GM23248 (cell line): ENCODE measurements at regions not wholly inside any gene's neighbourhood (a gene's known extent, or its start where the extent isn't known, plus 50 kb on each side); places are given as distances from the start of the nearest gene placed in this dataset.

Experiments used
- DNase-seq: peaks from one replicate; pipeline ENCODE4 v3.0.0-alpha.2; 2015
- H2AFZ ChIP-seq: fragments of 200-600 bp; sonication (generic); 2 replicates; pipeline ENCODE4 v1.6.1; 2016; ENCODE audit warnings: antibody characterized with exemption
- H3F3A ChIP-seq: fragments of 200-600 bp; sonication (generic); 2 replicates; pipeline ENCODE4 v1.6.1; 2016; ENCODE audit warnings: mild to moderate bottlenecking, antibody characterized with exemption, mixed run types; ENCODE audit not compliant: insufficient read depth
- H3K27ac ChIP-seq: fragments of 200-600 bp; sonication (generic); 2 replicates; pipeline ENCODE4 v1.5.1; 2016; ENCODE audit warnings: mild to moderate bottlenecking
- H3K27me3 ChIP-seq: fragments of 200-600 bp; sonication (generic); replicated peaks from 2 replicates; pipeline ENCODE4 v1.6.1; 2016; ENCODE audit warnings: mild to moderate bottlenecking; ENCODE audit not compliant: insufficient read depth
- H3K36me3 ChIP-seq: fragments of 200-600 bp; sonication (generic); 2 replicates; pipeline ENCODE4 v1.6.1; 2016; ENCODE audit warnings: low read depth, mild to moderate bottlenecking
- H3K4me1 ChIP-seq: fragments of 200-600 bp; sonication (generic); 2 replicates; pipeline ENCODE4 v1.6.1; 2016; ENCODE audit warnings: mild to moderate bottlenecking; ENCODE audit not compliant: insufficient read depth
- H3K4me2 ChIP-seq: fragments of 200-600 bp; sonication (generic); one replicate; pipeline ENCODE4 v1.6.1; 2016; ENCODE audit warnings: mild to moderate bottlenecking; ENCODE audit not compliant: unreplicated experiment
- H3K4me3 ChIP-seq: fragments of 200-600 bp; sonication (generic); 2 replicates; pipeline ENCODE4 v1.5.1; 2016; ENCODE audit warnings: mild to moderate bottlenecking
- H3K79me2 ChIP-seq: fragments of 200-600 bp; sonication (generic); 2 replicates; pipeline ENCODE4 v1.6.1; 2016; ENCODE audit warnings: mild to moderate bottlenecking; ENCODE audit not compliant: insufficient read depth
- H3K9ac ChIP-seq: fragments of 200-600 bp; sonication (generic); 2 replicates; pipeline ENCODE4 v1.6.1; 2016; ENCODE audit warnings: mild to moderate bottlenecking
- H3K9me2 ChIP-seq: fragments of 200-600 bp; sonication (generic); 2 replicates; pipeline ENCODE4 v1.6.1; 2016; ENCODE audit warnings: mixed run types, mild to moderate bottlenecking, moderate library complexity; ENCODE audit not compliant: insufficient read depth
- H3K9me3 ChIP-seq: fragments of 200-600 bp; sonication (generic); one replicate; pipeline ENCODE4 v1.6.1; 2017; ENCODE audit warnings: low read depth
- H4K20me1 ChIP-seq: fragments of 200-600 bp; sonication (generic); 2 replicates; pipeline ENCODE4 v1.6.0; 2016; ENCODE audit not compliant: insufficient read depth
- EZH2 ChIP-seq: fragments of 200-600 bp; sonication (generic); IDR thresholded peaks from 2 replicates; pipeline ENCODE4 v1.6.1; 2018; ENCODE audit warnings: antibody characterized with exemption, mild to moderate bottlenecking; ENCODE audit not compliant: insufficient read depth, poor library complexity, severe bottlenecking
- EZH2phosphoT487 ChIP-seq: fragments of 200-600 bp; sonication (generic); IDR thresholded peaks from 2 replicates; pipeline ENCODE4 v1.6.1; 2018; ENCODE audit warnings: antibody characterized with exemption, moderate library complexity, mild to moderate bottlenecking, low read depth; ENCODE audit not compliant: insufficient read depth
- WGBS, 2 experiments: methylation state at CpG; one replicate each; pipeline ENCODE4 v1.1.6; 2015 to 2017; ENCODE audit warnings: low lambda C conversion rate in 2 of 2, low coverage in 1 of 2; ENCODE audit errors: missing lambda C conversion rate in 2 of 2; 5-methylcytosine and 5-hydroxymethylcytosine counted together
- in situ Hi-C: fragments of 300-500 bp; cut with MboI; formaldehyde crosslinking; loops from 2 replicates; pipeline ENCODE4 v1.15.0; 2020

GRCh38 chr10:128305601-128306345 is 179.6 kb upstream of the MKI67 start:
- in situ Hi-C loops: no loop called here
- Histone ChIP-seq H2AFZ (no peak overlapping the region), H3K4me2 (no peak overlapping the region), H3K9ac (no peak overlapping the region), H3K27me3 (no peaks in the 10 kb centered on the region), H3K4me1 (no peaks in the 10 kb centered on the region), H3K36me3 (no peaks in the 10 kb centered on the region), H3F3A (no peaks in the 10 kb centered on the region), H3K9me3 (no peaks in the 10 kb centered on the region), H3K27ac (no peak overlapping the region), H3K9me2 (no peaks in the 10 kb centered on the region), H4K20me1 (no peaks in the 10 kb centered on the region), H3K4me3 (no peak overlapping the region), H3K79me2 (no peaks in the 10 kb centered on the region)
- TF ChIP-seq EZH2: no peak
- no peak for TF ChIP-seq EZH2phosphoT487
- WGBS, 2 experiments: 46 to 53% methylated on average over 15 to 17 of the region's 17 CpGs
- no peak for DNase-seq

GRCh38 chr10:128306535-128306934 is 180.3 kb upstream of the MKI67 start:
- no peak overlapping the region for H3K27ac ChIP-seq
- in situ Hi-C loops: no loop called here
- 14 to 22% methylated on average over 6 of the region's 6 CpGs for WGBS, 2 experiments

GRCh38 chr10:128306966-128307365 is 180.7 kb upstream of the MKI67 start:
- H3F3A ChIP-seq: no peaks in the 10 kb centered on the region
- no peak overlapping the region for H3K9ac ChIP-seq
- H3K36me3 ChIP-seq: no peaks in the 10 kb centered on the region
- H3K4me2 ChIP-seq: no peak overlapping the region
- TF ChIP-seq EZH2: no peak
- TF ChIP-seq EZH2phosphoT487: no peak
- no peaks in the 10 kb centered on the region for H3K79me2 ChIP-seq
- in situ Hi-C loops: no loop called here
- H3K27me3 ChIP-seq: no peaks in the 10 kb centered on the region
- no peak overlapping the region for H3K27ac ChIP-seq
- no peaks in the 10 kb centered on the region for H3K9me3 ChIP-seq
- no peak overlapping the region for H2AFZ ChIP-seq
- 13 to 14% methylated on average over 2 of the region's 2 CpGs for WGBS, 2 experiments
- DNase-seq: no peak
- H4K20me1 ChIP-seq: no peaks in the 10 kb centered on the region
- no peaks in the 10 kb centered on the region for H3K4me1 ChIP-seq
- no peak overlapping the region for H3K4me3 ChIP-seq
- H3K9me2 ChIP-seq: no peaks in the 10 kb centered on the region

More at GRCh38 chr10:128306535-128306934, 180.3 kb upstream of the MKI67 start:
- no peaks in the 10 kb centered on the region for H3K27me3 ChIP-seq
- no peaks in the 10 kb centered on the region for H3K79me2 ChIP-seq
- no peaks in the 10 kb centered on the region for H4K20me1 ChIP-seq
- no peak for TF ChIP-seq EZH2phosphoT487
- no peak for TF ChIP-seq EZH2
- no peaks in the 10 kb centered on the region for H3K9me2 ChIP-seq
- H3F3A ChIP-seq: no peaks in the 10 kb centered on the region
- no peak overlapping the region for H3K4me3 ChIP-seq
- DNase-seq: no peak
- no peak overlapping the region for H3K4me2 ChIP-seq
- no peak overlapping the region for H3K9ac ChIP-seq
- no peaks in the 10 kb centered on the region for H3K9me3 ChIP-seq
- H2AFZ ChIP-seq: no peak overlapping the region
- H3K4me1 ChIP-seq: no peaks in the 10 kb centered on the region
- H3K36me3 ChIP-seq: no peaks in the 10 kb centered on the region

- Histone ChIP-seq H3F3A (no peaks in the 10 kb centered on the region), H3K27ac (no peak overlapping the region), H2AFZ (no peak overlapping the region), H3K9me3 (no peaks in the 10 kb centered on the region), H3K4me2 (no peak overlapping the region), H3K27me3 (no peaks in the 10 kb centered on the region), H3K9ac (no peak overlapping the region), H3K4me1 (no peaks in the 10 kb centered on the region), H3K36me3 (no peaks in the 10 kb centered on the region), H3K79me2 (no peaks in the 10 kb centered on the region), H3K9me2 (no peaks in the 10 kb centered on the region), H3K4me3 (no peak overlapping the region), H4K20me1 (no peaks in the 10 kb centered on the region)
- 0 to 6% methylated on average over 1 of the region's 1 CpG for WGBS, 2 experiments
- DNase-seq: no peak
- in situ Hi-C loops: no loop called here
- TF ChIP-seq EZH2 (no peak), EZH2phosphoT487 (no peak)
Measured at GRCh38 chr10:128307820-128308219, 181.6 kb upstream of the MKI67 start.
